ENCODE measurements at regions not wholly inside any gene's neighbourhood (a gene's known extent, or its start where the extent isn't known, plus 50 kb on each side); places are given as distances from the start of the nearest gene placed in this dataset.

- TF ChIP-seq MGA (IDR thresholded peaks at IDR 0.05) = no peak
- TF ChIP-seq HMG20B (CRISPR knock-in tag; IDR thresholded peaks at IDR 0.05) = no peak
- no peak for TF ChIP-seq FOXM1 (IDR thresholded peaks at IDR 0.05; ENCODE audit: low read depth)
- no peak for TF ChIP-seq FOXM1 (CRISPR knock-in tag; IDR thresholded peaks at IDR 0.05; ENCODE audit: low read depth)
- no peak for TF ChIP-seq ZNF277 (CRISPR knock-in tag; IDR thresholded peaks at IDR 0.05; ENCODE audit: borderline replicate concordance)
- no peak for TF ChIP-seq CBX5 (IDR thresholded peaks at IDR 0.05; ENCODE audit: borderline replicate concordance, low read depth)
- no peak for TF ChIP-seq PTBP1 (IDR thresholded peaks at IDR 0.05; ENCODE audit: low read depth, low read length)
- TF ChIP-seq ZNF75A (CRISPR knock-in tag; IDR thresholded peaks at IDR 0.05) = no peak
- TF ChIP-seq ZBTB7A (IDR thresholded peaks at IDR 0.05; ENCODE audit: borderline replicate concordance, control insufficient read depth, low read depth, low read length) = no peak
- no peak for TF ChIP-seq POLR3A (IDR thresholded peaks at IDR 0.05; ENCODE audit: borderline replicate concordance, extremely low read depth, insufficient read depth, insufficient read length)
- TF ChIP-seq ZNF165 (CRISPR knock-in tag; IDR thresholded peaks at IDR 0.05; ENCODE audit: borderline replicate concordance) = no peak
- TF ChIP-seq FOXP4 (CRISPR knock-in tag; IDR thresholded peaks at IDR 0.05; ENCODE audit: borderline replicate concordance) = no peak
Observed at GRCh38 chr3:198107840-198108734, 148.1 kb downstream of the LMLN start (continued).

All from K562 (cell line).